ENCODE measurements at regions not wholly inside any gene's neighbourhood (a gene's known extent, or its start where the extent isn't known, plus 50 kb on each side); places are given as distances from the start of the nearest gene placed in this dataset.

- no peak for TF ChIP-seq ZNF658 (tag by site-specific recombination; IDR thresholded peaks at IDR 0.05)
- TF ChIP-seq ZBTB49 (tag by site-specific recombination; IDR thresholded peaks at IDR 0.05; ENCODE audit: low read depth) = no peak
- no peak for TF ChIP-seq AEBP2 (tag by site-specific recombination; IDR thresholded peaks at IDR 0.05; ENCODE audit: borderline replicate concordance)
- TF ChIP-seq ZBTB10 (tag by site-specific recombination; IDR thresholded peaks at IDR 0.05) = no peak
- no peaks in the 10 kb centered on the region for H3K9me3 ChIP-seq (ENCODE audit: control insufficient read depth, insufficient read depth, low read depth, low read length)
- ChIA-PET CTCF (no interaction called here), POLR2A (no interaction called here)
- no peaks in the 10 kb centered on the region for H3K4me1 ChIP-seq (ENCODE audit: control insufficient read depth, insufficient read depth, low read length)
- no peak overlapping the region for H3K4me3 ChIP-seq (ENCODE audit: low read depth, low read length)
- no peak overlapping the region for H3K27ac ChIP-seq (ENCODE audit: extremely low read depth, low read depth, low read length)
- H3K36me3 ChIP-seq (ENCODE audit: control insufficient read depth in 2 of 2, insufficient read depth in 1 of 2, low read length in 2 of 2) = no peaks in the 10 kb centered on the region
Observed at GRCh38 chr10:111837985-111838384, 345.6 kb downstream of the GPAM start.

- H3K9me3 ChIP-seq (ENCODE audit: control insufficient read depth, insufficient read depth, low read depth, low read length) = no peaks in the 10 kb centered on the region
- CTCF ChIA-PET = no interaction called here
- H3K4me1 ChIP-seq (ENCODE audit: control insufficient read depth, insufficient read depth, low read length) = no peaks in the 10 kb centered on the region
- no peak overlapping the region for H3K27ac ChIP-seq (ENCODE audit: extremely low read depth, low read depth, low read length)
- no peaks in the 10 kb centered on the region for H3K36me3 ChIP-seq (ENCODE audit: control insufficient read depth in 2 of 2, insufficient read depth in 1 of 2, low read length in 2 of 2)
- TF ChIP-seq ZSCAN30 (tag by site-specific recombination; IDR thresholded peaks at IDR 0.05) = no peak
- no peak for TF ChIP-seq ZSCAN18 (tag by site-specific recombination; IDR thresholded peaks at IDR 0.05)
- no peak for TF ChIP-seq ZSCAN23 (tag by site-specific recombination; IDR thresholded peaks at IDR 0.05)
- TF ChIP-seq ZNF266 (tag by site-specific recombination; IDR thresholded peaks at IDR 0.05; ENCODE audit: low read depth) = no peak
- no peak for TF ChIP-seq ZNF704 (tag by site-specific recombination; IDR thresholded peaks at IDR 0.05)
- no peak for TF ChIP-seq ZBTB17 (tag by site-specific recombination; IDR thresholded peaks at IDR 0.05)
- TF ChIP-seq ZFP69B (tag by site-specific recombination; IDR thresholded peaks at IDR 0.05) = no peak
- no peak for TF ChIP-seq PRDM6 (tag by site-specific recombination; IDR thresholded peaks at IDR 0.05)
- no peak for TF ChIP-seq ZNF600 (tag by site-specific recombination; IDR thresholded peaks at IDR 0.05)
- TF ChIP-seq ZNF175 (tag by site-specific recombination; IDR thresholded peaks at IDR 0.05) = no peak
- no peak for TF ChIP-seq ZBTB11 (tag by site-specific recombination; conservative IDR thresholded peaks at IDR 0.05; ENCODE audit: low read depth)
- no peak for TF ChIP-seq ZNF184 (tag by site-specific recombination; IDR thresholded peaks at IDR 0.05)
- no peak for TF ChIP-seq HOXD13 (CRISPR knock-in tag; IDR thresholded peaks at IDR 0.05; ENCODE audit: borderline replicate concordance)
- no peak for TF ChIP-seq ZNF24 (tag by site-specific recombination; IDR thresholded peaks at IDR 0.05)
- H3K4me3 ChIP-seq (ENCODE audit: low read depth, low read length) = no peak overlapping the region
- POLR2A ChIA-PET = no interaction called here
Observed at GRCh38 chr10:111840546-111840945, 343.0 kb downstream of the GPAM start.

All from HEK293 (cell line).